SIG-M5 (cell line): ENCODE measurements at regions not wholly inside any gene's neighbourhood (a gene's known extent, or its start where the extent isn't known, plus 50 kb on each side); places are given as distances from the start of the nearest gene placed in this dataset.
"Not testable (repeated sequence)": the region's sequence is repeated elsewhere in the genome, so short reads cannot be mapped to it uniquely, and the experiment has no call there.

Experiments used
- DNase-seq: peaks from one replicate; lab custom pipeline; 2025; lab: John Stamatoyannopoulos, UW

- DNase-seq = no peak
Measured at GRCh38 chr11:39462506-39462905, 1996.9 kb downstream of the LRRC4C start.

GRCh38 chr11:39461066-39461465 lies 1998.4 kb downstream of the LRRC4C start:
- DNase-seq = no peak

- no peak for DNase-seq
Measured at GRCh38 chr11:39459606-39460005, 1999.8 kb downstream of the LRRC4C start.

GRCh38 chr11:39458481-39458880 lies 2001.0 kb downstream of the LRRC4C start:
- DNase-seq = no peak

GRCh38 chr11:39443424-39444022 lies 2015.9 kb downstream of the LRRC4C start:
- DNase-seq = no peak

GRCh38 chr11:39442177-39442576 lies 2017.3 kb downstream of the LRRC4C start:
- no peak for DNase-seq

- DNase-seq = no peak
Measured at GRCh38 chr11:39435641-39436040, 2023.8 kb downstream of the LRRC4C start.

- no peak for DNase-seq
Measured at GRCh38 chr11:39434466-39434865, 2025.0 kb downstream of the LRRC4C start.

GRCh38 chr11:39432929-39433328 lies 2026.5 kb downstream of the LRRC4C start:
- DNase-seq = no peak

GRCh38 chr11:39425226-39425625 lies 2034.2 kb downstream of the LRRC4C start:
- no peak for DNase-seq

GRCh38 chr11:39412117-39412516 lies 2047.3 kb downstream of the LRRC4C start:
- no peak for DNase-seq

- DNase-seq = no peak
Measured at GRCh38 chr11:39385911-39386310, 2073.5 kb downstream of the LRRC4C start.

- no peak for DNase-seq
Measured at GRCh38 chr11:39374963-39375698, 2084.3 kb downstream of the LRRC4C start.

- no peak for DNase-seq
Measured at GRCh38 chr11:39367534-39367933, 2091.9 kb downstream of the LRRC4C start.

GRCh38 chr11:39365809-39366436 lies 2093.5 kb downstream of the LRRC4C start:
- DNase-seq = no peak

- no peak for DNase-seq
Measured at GRCh38 chr11:39363571-39363970, 2095.9 kb downstream of the LRRC4C start.

- no peak for DNase-seq
Measured at GRCh38 chr11:39361557-39361956, 2097.9 kb downstream of the LRRC4C start.

- no peak for DNase-seq
Measured at GRCh38 chr11:39345834-39346442, 2113.5 kb downstream of the LRRC4C start.

GRCh38 chr11:39341461-39341860 lies 2118.0 kb downstream of the LRRC4C start:
- no peak for DNase-seq

- DNase-seq = not testable (repeated sequence)
Measured at GRCh38 chr11:39333006-39333405, 2126.4 kb downstream of the LRRC4C start.

GRCh38 chr11:39327302-39327701 lies 2132.2 kb downstream of the LRRC4C start:
- no peak for DNase-seq

GRCh38 chr11:39311888-39312287 lies 2147.6 kb downstream of the LRRC4C start:
- not testable (repeated sequence) for DNase-seq

- no peak for DNase-seq
Measured at GRCh38 chr11:39304586-39304985, 2154.9 kb downstream of the LRRC4C start.
